ENCODE measurements at regions not wholly inside any gene's neighbourhood (a gene's known extent, or its start where the extent isn't known, plus 50 kb on each side); places are given as distances from the start of the nearest gene placed in this dataset.

DNA sequence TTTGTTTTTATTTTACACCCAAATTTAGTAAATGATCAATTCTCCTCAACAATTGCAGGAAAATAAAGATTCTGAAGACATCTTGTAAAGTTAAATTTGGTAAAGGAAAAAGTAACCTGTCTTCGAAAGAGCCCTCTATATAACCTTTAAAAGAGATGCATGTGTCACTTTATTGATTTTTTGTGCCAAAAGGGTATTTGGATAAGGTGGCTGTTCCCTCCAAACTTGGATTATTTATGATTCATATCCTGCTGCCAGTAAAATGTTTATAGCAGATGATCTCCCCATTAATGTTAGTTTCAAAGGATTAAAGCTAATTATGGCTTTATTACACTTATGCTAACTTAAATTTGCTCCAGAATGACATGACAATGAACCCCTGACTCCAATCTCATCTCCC, 98.8 kb downstream of the DUSP6 start:
- no peak for DNase-seq

DNA sequence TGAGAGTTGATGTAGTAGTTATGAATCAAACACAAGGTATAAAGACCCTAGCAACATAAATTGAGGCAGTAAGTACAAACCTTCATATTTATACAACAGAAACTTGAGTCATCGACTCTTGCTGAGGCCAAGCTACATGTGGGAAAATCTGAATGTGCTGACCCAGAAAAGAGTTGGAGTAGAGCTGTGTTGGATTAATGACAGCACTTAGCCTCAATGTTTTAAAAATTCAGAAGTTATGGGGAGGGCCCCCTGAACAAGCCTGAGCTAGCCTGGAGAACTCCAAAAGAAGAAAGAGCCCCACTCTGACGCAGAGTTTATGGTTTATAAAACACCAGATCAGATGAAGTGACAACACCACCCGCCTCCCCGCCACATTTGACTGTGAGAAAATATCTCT, 100.0 kb downstream of the DUSP6 start:
- no peak for DNase-seq

DNA sequence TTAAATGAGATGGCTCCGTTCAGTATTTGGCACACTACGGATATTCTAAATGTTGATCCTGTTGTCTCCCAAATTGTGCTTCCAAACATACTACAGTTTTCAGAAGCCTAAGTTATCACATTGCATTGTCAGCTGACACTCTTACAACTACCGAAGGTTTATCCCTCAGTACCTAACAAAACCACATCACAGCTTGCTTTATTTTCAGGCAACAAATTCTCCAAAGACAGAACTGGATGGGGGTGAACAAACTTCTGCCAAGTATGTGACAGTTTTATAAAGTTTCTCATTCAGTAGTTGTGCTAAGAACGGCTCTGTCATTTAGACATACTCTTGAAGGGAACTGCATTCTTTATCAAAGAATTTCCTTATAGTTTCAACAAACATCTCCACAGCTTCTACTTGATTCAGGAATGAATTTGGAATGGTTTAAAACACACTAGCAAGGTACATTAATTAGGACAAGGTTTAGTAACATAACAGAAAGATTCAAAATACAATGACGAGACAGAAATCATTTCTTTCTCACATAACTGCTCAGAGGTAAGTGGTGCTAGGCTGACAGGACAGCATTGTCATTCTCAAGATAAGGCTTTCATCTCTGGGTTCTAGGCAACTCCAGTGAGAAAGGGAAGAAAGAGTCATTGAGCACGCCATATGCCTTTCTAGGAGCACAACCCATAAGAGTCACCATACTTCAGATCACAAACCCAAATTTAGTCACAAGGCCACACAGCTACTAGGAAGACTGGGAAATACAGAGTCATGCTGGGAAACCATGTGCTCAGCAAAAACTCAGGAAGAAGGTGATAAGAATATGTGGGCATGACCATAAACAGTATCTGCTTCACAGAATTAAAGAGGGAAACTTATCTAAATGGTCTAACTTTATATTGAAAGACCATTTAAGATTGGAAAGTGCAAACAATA, 100.7 kb downstream of the DUSP6 start:
- DNase-seq, result no peak

DNA sequence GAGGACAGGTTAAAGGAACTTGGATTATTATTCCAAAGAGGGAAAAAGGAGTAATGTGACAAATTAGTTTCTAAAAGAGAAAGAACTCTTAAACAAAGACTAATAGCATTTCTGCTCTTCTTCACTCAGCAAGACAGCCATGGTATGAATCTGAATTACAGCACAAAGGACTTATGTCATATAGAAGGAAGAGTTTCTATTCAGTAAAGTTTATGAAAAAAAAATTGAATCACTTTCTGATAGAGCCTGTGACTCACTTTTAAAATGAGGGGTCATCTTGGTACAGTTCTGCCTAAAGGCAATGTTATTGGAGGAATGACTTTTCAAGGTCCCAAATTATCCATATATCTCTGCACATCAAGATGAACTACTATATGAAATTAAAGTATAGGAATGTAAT, 101.7 kb downstream of the DUSP6 start:
- no peak for DNase-seq

DNA sequence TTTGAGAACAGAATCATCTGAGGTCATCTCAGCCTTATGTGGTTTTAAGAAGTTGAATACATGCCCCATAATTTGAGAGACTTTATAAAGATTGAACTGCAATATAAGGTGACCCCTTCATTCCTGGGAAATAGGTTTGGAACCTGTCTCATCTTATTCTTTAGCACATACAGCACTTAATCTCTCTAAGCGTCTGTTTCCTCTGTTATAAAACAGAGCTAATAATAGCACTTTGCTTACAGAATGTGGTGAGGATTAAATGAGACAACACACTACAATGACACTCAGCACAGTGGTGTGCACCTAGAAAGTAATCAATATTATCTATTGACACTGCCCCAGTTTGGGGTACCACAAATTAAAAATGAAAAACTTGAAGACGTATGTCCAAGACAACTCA, 102.1 kb downstream of the DUSP6 start:
- no peak for DNase-seq

DNA sequence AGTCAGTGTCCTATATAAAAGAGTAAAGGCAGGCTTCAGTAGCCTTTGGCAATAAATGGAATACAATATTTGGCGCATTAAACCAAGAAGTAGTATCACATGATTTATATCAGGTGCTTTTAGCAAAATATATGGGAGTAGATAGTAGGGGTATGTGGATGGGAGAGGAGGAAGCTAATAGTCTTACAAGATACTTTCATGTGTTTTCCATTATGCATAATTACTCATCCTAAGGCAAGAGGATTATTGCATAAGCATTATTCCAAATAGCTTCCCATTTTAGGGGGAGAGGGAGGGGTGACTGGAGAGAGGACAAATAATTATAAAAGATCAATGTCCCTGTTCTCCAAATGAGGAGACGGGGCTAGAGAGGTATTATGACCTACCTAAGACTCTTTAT, 104.3 kb downstream of the DUSP6 start:
- DNase-seq, result no peak

DNA sequence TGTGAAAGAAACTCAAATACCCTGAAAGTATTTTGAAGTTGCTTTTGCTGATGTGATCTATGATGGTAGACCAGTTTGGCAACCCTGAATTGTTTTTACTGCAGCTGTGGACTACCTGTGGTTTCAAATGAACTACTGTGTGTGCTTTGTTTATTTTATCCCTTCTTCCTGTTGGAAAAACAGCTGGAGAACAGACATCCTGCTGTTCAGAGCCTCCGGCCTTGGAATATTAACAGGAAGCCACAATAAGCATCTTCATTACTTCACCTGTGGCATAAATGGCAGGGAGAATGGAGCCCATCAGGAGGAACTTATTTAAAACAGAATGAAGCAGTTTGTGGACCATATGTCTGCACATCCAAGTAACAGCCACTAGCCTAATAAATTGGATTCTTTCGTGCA, 104.8 kb downstream of the DUSP6 start:
- DNase-seq, result peak in 1 of 2 experiments; percentile 29

DNA sequence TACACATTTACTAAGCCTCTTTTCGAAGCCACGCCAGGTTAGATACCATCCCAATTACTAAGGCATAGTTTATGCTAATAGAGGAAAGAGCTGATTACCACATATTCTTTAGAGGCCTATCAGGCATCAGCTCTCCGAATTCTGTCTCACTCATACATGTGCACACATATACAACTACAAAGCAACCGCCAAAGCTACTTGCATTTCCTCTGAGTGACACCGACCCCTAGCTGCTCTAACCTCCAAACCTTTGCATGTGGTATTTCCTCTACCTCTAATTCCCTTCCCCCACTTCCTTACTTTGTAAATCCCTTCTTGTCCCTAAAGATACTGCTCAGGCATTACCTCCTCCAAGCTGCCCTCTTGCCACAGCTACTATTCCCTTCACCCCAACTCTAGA, 107.2 kb downstream of the DUSP6 start:
- DNase-seq, result no peak

DNA sequence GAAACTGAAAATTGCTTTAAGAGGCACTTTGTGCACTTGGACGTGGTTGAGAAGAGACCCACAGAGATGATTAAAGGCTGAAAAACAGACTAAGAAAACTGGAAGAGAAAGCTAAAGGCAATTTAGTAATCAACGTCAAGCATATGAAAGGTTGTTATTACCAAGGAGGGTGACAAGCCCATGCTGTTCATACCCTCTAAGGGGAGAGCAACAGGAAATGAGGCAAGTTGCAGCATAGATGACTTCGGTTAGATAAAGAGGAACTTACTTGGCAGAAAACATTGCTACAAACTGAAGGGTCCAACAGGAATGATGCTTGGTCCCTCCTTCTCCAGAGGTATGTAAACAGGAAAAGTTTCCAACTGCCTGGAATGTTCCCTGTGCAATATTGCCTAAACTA, 107.8 kb downstream of the DUSP6 start:
- no peak for DNase-seq

DNA sequence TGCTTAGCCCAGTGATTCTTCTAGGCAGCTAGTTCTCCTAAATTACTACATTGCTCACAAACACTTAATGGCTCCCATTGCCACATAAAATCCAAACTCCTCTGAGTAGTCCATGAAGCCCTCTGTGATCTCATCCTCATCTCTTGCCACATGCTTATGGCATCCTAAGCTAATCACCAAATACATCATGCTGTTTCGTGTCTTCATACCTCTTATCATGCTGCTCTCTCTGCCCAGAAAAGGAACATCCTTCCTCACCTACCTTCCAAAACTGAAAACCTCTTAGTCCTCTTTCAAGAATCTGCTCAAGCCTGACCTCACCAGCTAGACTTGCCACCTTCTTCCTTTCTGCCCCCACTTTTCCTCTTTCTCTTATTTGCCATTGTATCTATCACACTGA, 108.5 kb downstream of the DUSP6 start:
- DNase-seq, result no peak

DNA sequence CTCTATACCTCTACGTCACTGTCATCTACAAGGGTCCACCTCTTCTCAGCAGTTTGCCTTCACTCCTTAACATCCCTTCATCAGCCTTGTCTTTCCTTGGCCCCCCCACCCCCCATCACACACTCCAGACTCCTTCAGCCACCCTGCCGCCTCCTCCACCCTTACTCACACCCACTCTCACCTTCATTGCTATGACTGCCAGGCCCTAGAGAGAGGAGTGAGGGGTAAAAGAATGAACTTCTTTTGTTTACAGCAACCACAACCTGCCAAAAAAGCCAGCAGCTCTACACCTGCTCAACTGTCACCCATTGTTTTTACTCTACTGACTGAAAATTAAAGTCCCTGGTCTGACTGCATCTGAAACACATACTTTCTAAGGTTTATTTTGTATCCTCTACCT, 112.8 kb downstream of the DUSP6 start:
- DNase-seq, result no peak

DNA sequence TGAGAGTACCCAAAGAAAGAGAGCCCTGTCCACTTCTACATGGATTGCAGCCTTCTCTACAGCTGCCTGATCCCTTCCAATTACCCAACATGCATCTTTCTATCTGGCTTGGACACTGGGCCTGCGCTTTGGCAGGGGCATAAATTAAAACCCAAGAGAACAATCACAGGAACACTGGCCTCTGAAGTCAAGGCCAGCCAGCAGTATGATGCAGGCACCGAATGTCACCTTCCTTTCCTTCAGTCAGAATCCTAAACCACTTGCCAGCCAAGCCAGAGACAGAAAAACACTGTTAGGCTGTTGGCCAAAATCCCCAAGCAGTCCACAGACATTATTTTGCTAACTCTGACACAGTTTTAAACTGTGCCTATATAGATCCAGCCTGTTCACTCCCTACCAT, 113.7 kb downstream of the DUSP6 start:
- no peak for DNase-seq

DNA sequence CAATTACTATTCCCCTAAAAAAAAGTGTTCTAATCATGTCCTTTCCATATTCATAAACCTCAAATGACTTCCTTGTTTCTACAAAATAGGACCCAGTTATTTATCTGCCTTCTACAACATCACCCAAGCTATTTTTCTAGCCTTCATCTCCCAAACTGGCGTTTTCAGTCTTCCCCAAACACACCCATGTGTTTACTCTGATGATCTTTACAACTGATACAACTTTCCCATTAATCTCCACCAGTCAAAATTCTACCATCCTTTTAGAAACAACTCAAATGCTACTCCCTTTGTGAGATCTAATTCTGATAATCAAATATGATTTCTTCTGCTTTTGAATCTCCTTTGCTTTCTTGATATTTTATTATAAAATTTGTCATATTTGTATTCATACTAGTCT, 114.5 kb downstream of the DUSP6 start:
- no peak for DNase-seq

DNA sequence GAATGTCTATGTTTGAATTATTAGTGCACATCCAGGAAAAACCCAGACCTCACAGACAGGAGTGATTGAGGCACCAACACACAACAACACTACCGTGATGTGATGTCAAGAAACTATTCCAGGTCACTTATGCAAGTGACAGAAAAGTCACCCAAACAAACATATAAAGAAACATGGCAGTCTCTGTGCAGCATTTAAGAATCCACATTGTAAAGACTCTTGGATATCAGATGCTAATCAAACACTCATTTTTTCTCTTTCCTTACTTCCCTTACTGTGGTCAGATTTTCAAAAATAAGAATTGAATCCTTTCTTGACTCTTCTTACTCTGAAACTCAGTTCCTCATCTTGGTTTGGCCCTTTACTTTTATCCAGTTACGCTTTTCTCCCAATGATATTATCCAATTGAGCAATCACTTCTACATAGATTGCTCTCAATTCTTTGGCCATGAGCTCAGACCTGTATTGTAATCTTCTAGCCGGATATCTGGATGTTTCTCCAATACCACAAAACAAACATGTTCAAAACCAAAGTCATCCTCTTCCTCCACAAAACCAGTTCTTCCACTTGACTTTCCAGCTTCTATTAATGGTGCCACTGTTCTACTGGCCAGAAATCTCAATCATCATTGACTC, 115.4 kb downstream of the DUSP6 start:
- DNase-seq, result no peak

DNA sequence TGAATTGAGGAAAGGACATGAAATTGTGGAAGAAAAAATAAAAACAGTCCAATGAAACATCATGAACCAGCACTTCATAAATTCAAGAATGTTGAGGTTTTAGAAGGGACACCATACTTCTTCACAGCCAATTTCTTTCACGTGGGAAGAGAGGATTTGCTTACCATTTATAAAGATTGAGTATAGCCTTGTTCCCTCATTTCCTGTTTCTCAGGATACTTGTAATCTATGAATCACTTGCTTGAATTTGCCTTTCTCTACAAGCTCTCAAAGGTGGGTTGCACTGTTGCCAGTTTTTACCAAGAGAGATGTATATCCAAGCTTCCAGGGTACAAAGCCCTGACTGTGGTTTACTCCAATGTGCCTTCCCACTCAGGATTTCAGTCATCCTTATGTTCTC, 116.1 kb downstream of the DUSP6 start:
- DNase-seq, result no peak

DNA sequence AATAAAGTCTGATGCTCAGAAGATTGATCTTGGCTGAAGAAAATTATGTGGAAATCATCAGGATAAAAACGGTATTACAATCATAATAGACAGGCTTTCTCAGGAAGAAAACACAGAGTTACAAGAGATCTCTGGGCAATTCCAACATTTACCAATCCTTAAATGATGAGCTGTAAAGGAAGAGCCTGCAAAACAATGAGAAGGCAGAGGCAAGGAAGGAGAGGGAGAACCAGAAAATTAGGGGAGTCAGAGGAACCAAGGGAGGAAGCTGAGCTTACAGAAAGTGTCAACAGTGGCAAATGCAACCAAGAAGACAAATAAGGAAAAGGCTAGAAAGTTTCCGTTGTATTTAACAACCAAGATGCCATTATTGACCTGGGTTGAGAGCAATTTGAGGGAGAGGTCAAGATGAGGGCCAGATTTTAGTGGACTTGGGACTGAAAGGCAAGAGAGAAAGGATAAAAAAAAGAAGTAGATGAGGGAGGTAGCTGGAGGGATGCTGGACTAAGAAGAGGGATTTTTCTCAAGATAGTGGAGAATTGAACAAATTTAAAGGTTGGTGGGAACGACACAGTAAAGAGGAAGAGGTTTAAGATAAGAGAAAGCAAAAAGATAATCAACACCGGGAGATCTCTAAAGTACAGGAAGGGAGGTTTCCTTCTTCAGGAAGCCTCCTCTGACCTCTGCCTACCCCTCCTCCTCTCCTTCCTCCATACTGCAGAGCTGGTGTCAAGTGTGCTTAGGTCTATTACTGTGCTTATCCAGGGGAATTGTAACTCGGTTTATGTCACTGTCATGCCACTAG, 116.9 kb downstream of the DUSP6 start:
- no peak for DNase-seq

DNA sequence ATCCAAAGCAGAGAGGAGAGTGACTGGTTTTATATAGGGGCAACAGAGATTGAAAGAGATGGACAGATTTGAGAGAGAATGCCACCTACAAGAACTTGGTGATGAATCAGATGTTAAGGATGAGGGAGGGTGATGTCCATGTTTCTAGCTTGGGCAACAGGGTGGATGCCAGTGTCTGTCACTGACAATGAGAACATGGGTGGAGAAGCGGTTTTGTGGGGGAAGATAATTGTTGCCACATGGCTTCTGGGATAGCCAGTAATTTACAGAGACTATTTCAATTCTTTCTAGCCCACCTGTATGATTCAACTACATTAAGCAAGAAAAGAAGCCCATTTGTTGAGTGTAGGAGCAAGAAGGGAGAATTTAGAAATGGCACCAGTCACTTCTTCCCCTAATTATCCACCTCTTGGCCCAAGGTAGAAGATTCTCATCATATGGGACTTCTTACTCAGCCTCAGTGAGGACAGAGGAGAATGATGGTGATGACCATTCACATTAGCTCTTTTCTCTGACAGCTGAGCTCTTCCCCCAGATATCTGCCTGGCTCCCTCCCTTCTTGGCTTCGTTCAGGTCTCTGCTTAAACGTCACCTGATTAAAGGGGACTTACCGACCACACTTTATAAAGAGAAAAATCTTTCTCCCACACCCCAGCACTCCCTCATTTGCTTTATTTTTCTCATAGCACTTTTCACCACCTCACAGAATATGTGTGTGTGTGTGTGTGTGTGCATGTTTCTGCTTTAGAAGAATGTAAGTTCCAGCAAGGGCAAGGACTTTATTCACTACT, 117.8 kb downstream of the DUSP6 start:
- no peak for DNase-seq

DNA sequence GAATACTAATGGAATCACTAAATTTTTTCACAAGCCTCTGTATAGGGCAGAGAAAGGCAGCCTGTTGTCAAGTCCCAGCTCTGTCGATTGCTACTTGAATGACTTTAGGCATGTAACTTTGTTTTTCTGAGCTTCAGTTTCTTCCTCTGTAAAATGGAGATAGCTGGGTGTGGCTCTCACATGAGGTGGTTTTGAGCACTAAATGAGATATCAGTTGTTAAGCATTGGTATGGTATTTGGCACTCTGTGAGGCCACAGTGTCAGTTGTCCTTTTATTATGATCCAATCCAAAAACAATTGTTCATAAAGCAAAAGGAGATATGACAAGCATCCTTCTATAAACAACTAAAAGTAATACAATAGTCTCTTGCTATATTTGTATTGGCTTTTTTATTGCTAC, 120.6 kb downstream of the DUSP6 start:
- no peak for DNase-seq

DNA sequence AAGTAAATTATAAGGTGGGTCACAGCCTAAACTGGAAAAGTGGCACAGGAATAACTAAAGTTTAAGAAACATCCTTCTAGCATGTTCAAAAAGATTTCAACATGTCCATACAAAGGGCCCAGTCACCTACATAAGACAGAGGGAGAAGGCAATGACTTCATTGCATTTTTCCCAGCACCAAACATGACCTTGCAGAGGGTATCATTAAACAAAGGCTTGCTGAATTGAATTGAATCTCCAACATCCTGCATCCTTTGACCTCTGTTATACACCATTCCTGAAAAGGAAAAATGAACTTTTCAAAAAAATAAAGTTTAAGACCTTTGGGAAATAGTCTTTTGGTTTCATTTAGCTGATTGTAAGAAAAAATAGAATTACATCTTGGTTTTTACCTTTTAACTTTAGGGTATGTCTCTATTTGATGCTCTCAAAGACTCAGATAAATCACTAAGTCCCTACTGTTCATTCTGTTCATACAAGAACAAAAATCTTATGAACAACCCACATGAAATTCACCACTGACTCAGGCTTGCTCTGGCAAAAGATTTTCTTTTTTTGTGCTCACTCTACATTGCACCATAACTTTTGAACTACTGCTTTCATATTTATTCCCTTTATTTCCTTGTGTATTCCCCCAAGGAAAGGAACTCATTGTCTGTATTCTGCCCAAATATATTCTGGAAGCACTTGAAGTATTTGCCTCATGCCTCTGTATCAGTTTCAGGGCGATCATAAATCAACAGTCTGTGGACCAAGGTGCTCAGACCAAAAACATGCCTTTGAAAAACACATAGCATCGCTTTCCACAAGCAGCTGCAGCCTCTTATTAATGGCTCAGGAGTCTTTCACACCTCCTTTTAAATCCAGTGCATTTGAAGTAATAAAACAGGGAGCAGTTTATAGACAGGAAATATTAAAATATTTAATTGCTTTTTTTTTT, 121.7 kb downstream of the DUSP6 start:
- no peak for DNase-seq

DNA sequence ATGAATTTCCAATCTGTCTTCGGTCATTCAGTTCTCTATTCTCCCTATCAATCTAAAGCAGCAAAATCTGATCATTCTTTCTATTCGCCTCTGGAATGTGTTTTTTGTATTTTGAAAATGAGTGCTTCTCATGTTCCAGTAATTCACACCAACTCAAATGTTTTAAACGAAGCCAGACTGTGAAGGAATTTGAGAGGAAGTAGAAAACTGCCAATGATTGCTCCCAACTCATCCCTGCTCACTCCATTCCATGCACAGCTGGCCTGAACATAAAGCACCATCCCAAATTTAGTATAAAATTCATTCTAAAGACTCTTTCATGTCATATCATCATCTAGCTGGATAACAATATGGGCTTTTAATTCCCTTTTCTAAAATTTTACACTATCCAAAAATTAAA, 123.8 kb downstream of the DUSP6 start:
- no peak for DNase-seq

DNA sequence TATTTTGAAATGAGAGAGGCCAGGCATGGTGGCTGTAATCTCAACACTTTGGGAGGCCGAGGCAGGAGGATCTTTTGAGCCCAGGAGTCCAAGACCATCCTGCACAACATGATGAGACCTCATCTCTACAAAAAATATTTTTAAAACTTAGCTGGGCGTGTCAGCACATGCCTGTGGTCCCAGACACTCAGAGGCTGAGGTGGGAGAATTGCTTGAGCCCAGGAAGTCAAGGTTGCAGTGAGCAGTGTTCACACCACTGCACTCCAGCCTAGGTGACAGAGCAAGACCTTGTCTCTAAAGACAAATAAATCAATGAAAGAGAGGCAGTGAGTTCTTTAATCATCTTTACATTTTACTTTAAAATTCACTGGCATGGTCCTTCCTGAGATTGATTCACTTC, 124.5 kb downstream of the DUSP6 start:
- DNase-seq, result no peak
